SK-N-SH (cell line): ENCODE measurements at regions not wholly inside any gene's neighbourhood (a gene's known extent, or its start where the extent isn't known, plus 50 kb on each side); places are given as distances from the start of the nearest gene placed in this dataset.

Experiments
- CTCF ChIA-PET: fragments of 300-600, 350-600 bp; formaldehyde crosslinking; extraction: SDS; loops from one replicate; lab custom pipeline; 2021; lab: Yijun Ruan, JAX
- POLR2A ChIA-PET: fragments of 350-600 bp; sonication (Branson Sonifier 250); formaldehyde crosslinking; extraction: SDS; loops from one replicate; lab custom pipeline; 2020; ENCODE audit warnings: antibody characterized with exemption, inconsistent platforms; lab: Yijun Ruan, JAX
- DNase-seq: peaks from one replicate; pipeline ENCODE4 v3.0.0; 2012
- H2AFZ ChIP-seq: fragments of 200-600 bp; sonication (generic); 2 replicates; pipeline ENCODE4 v1.8.1; 2016; ENCODE audit warnings: antibody characterized with exemption, mild to moderate bottlenecking, low read depth
- H3F3A ChIP-seq: fragments of 200-600 bp; sonication (generic); replicated peaks from 2 replicates; pipeline ENCODE3; 2016; ENCODE audit warnings: antibody characterized with exemption, mild to moderate bottlenecking; ENCODE audit not compliant: insufficient read depth
- H3K27ac ChIP-seq, 2 experiments: fragments of 200-500 bp in 1 of 2; fragments of 200-600 bp in 1 of 2; sonication (Bioruptor generic) in 1 of 2; sonication (generic), shearing (Covaris generic) in 1 of 2; 2 replicates each; pipeline versions ENCODE4 v1.5.1 to v1.6.1; 2014 to 2016; ENCODE audit warnings: low read depth in 2 of 2, inconsistent platforms in 1 of 2, low read length in 1 of 2, mild to moderate bottlenecking in 1 of 2, mixed read lengths in 1 of 2
- H3K27me3 ChIP-seq: fragments of 200-600 bp; sonication (generic), shearing (Covaris generic); 2 replicates; pipeline ENCODE4 v1.6.1; 2016; ENCODE audit warnings: mixed run types; ENCODE audit not compliant: insufficient read depth
- H3K36me3 ChIP-seq, 2 experiments: fragments of 200-500 bp in 1 of 2; fragments of 200-600 bp in 1 of 2; sonication (Bioruptor generic) in 1 of 2; sonication (generic) in 1 of 2; replicated peaks in 1 of 2; 2 replicates each; pipeline versions ENCODE3 to v1.5.1; 2014 to 2016; ENCODE audit warnings: low read length in 1 of 2, mild to moderate bottlenecking in 1 of 2; ENCODE audit not compliant: insufficient read depth in 2 of 2, control insufficient read depth in 1 of 2
- H3K4me1 ChIP-seq, 2 experiments: fragments of 200-500 bp in 1 of 2; fragments of 200-600 bp in 1 of 2; sonication (Bioruptor generic) in 1 of 2; sonication (generic), shearing (Covaris generic) in 1 of 2; 2 replicates each; pipeline versions ENCODE4 v1.5.1 to v1.6.1; 2014 to 2016; ENCODE audit warnings: low read depth in 1 of 2, low read length in 1 of 2, mixed run types in 1 of 2; ENCODE audit not compliant: insufficient read depth in 2 of 2, control insufficient read depth in 1 of 2
- H3K4me2 ChIP-seq: fragments of 200-600 bp; sonication (generic), shearing (Covaris generic); 2 replicates; pipeline ENCODE4 v1.6.1; 2017; ENCODE audit warnings: mixed run types
- H3K4me3 ChIP-seq, 2 experiments: fragments of 200-500 bp in 1 of 2; fragments of 200-600 bp in 1 of 2; sonication (Bioruptor generic) in 1 of 2; sonication (generic), shearing (Covaris generic) in 1 of 2; 2 replicates each; pipeline versions ENCODE4 v1.5.1 to v1.8.1; 2014 to 2016; ENCODE audit warnings: low read depth in 2 of 2, inconsistent platforms in 1 of 2, low read length in 1 of 2, mild to moderate bottlenecking in 1 of 2, mixed read lengths in 1 of 2, moderate library complexity in 1 of 2
- H3K79me2 ChIP-seq: fragments of 200-600 bp; sonication (generic); 2 replicates; pipeline ENCODE4 v1.8.1; 2017; ENCODE audit warnings: mild to moderate bottlenecking; ENCODE audit not compliant: insufficient read depth
- H3K9ac ChIP-seq: fragments of 200-600 bp; sonication (generic); 2 replicates; pipeline ENCODE4 v1.6.1; 2017; ENCODE audit warnings: mixed run types
- H3K9me2 ChIP-seq: fragments of 200-600 bp; sonication (generic); 2 replicates; pipeline ENCODE4 v1.6.1; 2017; ENCODE audit warnings: mixed run types
- H3K9me3 ChIP-seq: fragments of 200-600 bp; sonication (generic); 2 replicates; pipeline ENCODE4 v1.6.1; 2017; ENCODE audit warnings: mixed run types, mild to moderate bottlenecking, moderate library complexity
- H4K20me1 ChIP-seq: fragments of 200-600 bp; sonication (generic); 2 replicates; pipeline ENCODE4 v1.6.1; 2017; ENCODE audit warnings: mild to moderate bottlenecking, mixed run types; ENCODE audit not compliant: insufficient read depth
- EP300 ChIP-seq, 2 experiments: IDR thresholded peaks; 2 replicates each; pipeline versions ENCODE4 v1.4.0 to v1.6.1; 2012; ENCODE audit warnings: borderline replicate concordance in 1 of 2, low read depth in 1 of 2, low read length in 1 of 2
- FOSL2 ChIP-seq: IDR thresholded peaks from 2 replicates; pipeline ENCODE4 v1.4.0; 2012; ENCODE audit warnings: low read depth, mild to moderate bottlenecking, moderate library complexity, borderline replicate concordance
- GABPA ChIP-seq: IDR thresholded peaks from 2 replicates; pipeline ENCODE4 v1.4.0; 2012; ENCODE audit warnings: low read depth, mild to moderate bottlenecking
- JUND ChIP-seq: IDR thresholded peaks from 2 replicates; pipeline ENCODE4 v1.4.0; 2012
- NFIC ChIP-seq: IDR thresholded peaks from 2 replicates; pipeline ENCODE4 v1.4.0; 2012; ENCODE audit warnings: borderline replicate concordance
- NRF1 ChIP-seq: IDR thresholded peaks from 2 replicates; pipeline ENCODE4 v1.6.1; 2012; ENCODE audit warnings: low read depth, mild to moderate bottlenecking, low read length
- RCOR1 ChIP-seq: fragments of 150-350 bp; IDR thresholded peaks from 2 replicates; pipeline ENCODE4 v1.6.1; 2017; ENCODE audit warnings: antibody characterized with exemption, low read length
- RFX5 ChIP-seq: IDR thresholded peaks from 2 replicates; pipeline ENCODE4 v1.6.1; 2012; ENCODE audit warnings: mild to moderate bottlenecking, improper control_type of control experiment, low read length
- RXRA ChIP-seq: IDR thresholded peaks from 2 replicates; pipeline ENCODE4 v1.4.0; 2012; ENCODE audit warnings: low read depth, mild to moderate bottlenecking, borderline replicate concordance
- SIN3A ChIP-seq: IDR thresholded peaks from 2 replicates; pipeline ENCODE4 v1.6.1; 2012; ENCODE audit warnings: low read depth, mild to moderate bottlenecking, low read length, moderate library complexity, borderline replicate concordance
- WGBS: methylation state at CpG from one replicate; pipeline ENCODE4 v1.1.6; 2017; ENCODE audit warnings: low lambda C conversion rate; 5-methylcytosine and 5-hydroxymethylcytosine counted together
- TF ChIP-seq, protein P1 (sequence below): IDR thresholded peaks from 2 replicates; pipeline ENCODE4 v1.4.0; 2012; ENCODE audit warnings: low read depth, borderline replicate concordance
- TF ChIP-seq, protein P2 (sequence below): IDR thresholded peaks from 2 replicates; pipeline ENCODE4 v1.4.0; 2012; ENCODE audit warnings: low read depth, borderline replicate concordance
- TF ChIP-seq, protein P3 (sequence below): IDR thresholded peaks from 2 replicates; pipeline ENCODE4 v1.4.0; 2012; ENCODE audit warnings: low read depth
- TF ChIP-seq, protein P4 (sequence below): fragments of 200-600 bp; sonication (generic); IDR thresholded peaks from 2 replicates; pipeline ENCODE4 v1.6.1; 2017; ENCODE audit warnings: antibody characterized with exemption, mild to moderate bottlenecking, moderate library complexity
- TF ChIP-seq, protein P5 (sequence below): IDR thresholded peaks from 2 replicates; pipeline ENCODE4; 2012
- TF ChIP-seq, protein P6 (sequence below): fragments of 150-350 bp; IDR thresholded peaks from 2 replicates; pipeline ENCODE4 v1.6.1; 2016; ENCODE audit warnings: mild to moderate bottlenecking, low read depth, low read length

DNA sequence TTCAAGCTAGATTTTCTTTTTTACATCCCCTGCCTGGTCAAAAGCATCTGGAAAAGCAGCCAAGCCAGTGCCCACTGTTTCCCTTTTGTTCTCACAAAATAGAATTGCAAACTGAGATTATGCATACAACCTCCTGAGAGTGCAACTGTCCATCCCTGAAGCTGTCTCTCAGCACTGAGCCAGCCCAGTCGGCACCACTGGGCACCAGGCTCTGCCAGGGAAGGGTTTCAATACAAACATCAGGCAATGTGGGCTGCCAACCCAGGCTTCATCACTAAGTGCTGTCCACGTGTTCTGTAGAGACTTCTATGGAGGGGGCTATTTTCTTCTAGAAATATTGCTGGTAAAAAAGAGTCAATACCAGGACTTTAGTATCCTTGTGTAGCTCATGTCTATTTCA, 356.3 kb upstream of the TBL1XR1 start:
- ChIA-PET CTCF (no interaction called here), POLR2A (no interaction called here)
- no peaks in the 10 kb centered on the region for H3K9me2 ChIP-seq
- no peak overlapping the region for H3K4me2 ChIP-seq
- H3K36me3 ChIP-seq = no peaks in the 10 kb centered on the region
- no peak overlapping the region for H3K4me3 ChIP-seq
- 95% methylated on average over 2 of the region's 2 CpGs for WGBS
- no peaks in the 10 kb centered on the region for H3K27me3 ChIP-seq
- peaks cover 0 to 10% of the 10 kb centered on the region in 2 experiments; a peak in 1 of 4 replicates for H3K4me1 ChIP-seq
- no peaks in the 10 kb centered on the region for H3K79me2 ChIP-seq
- no peak overlapping the region for H3K9ac ChIP-seq
- TF ChIP-seq, protein P1, sequence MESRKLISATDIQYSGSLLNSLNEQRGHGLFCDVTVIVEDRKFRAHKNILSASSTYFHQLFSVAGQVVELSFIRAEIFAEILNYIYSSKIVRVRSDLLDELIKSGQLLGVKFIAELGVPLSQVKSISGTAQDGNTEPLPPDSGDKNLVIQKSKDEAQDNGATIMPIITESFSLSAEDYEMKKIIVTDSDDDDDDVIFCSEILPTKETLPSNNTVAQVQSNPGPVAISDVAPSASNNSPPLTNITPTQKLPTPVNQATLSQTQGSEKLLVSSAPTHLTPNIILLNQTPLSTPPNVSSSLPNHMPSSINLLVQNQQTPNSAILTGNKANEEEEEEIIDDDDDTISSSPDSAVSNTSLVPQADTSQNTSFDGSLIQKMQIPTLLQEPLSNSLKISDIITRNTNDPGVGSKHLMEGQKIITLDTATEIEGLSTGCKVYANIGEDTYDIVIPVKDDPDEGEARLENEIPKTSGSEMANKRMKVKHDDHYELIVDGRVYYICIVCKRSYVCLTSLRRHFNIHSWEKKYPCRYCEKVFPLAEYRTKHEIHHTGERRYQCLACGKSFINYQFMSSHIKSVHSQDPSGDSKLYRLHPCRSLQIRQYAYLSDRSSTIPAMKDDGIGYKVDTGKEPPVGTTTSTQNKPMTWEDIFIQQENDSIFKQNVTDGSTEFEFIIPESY = no peak
- TF ChIP-seq NRF1 (no peak), FOSL2 (no peak), GABPA (no peak)
- TF ChIP-seq, protein P2, sequence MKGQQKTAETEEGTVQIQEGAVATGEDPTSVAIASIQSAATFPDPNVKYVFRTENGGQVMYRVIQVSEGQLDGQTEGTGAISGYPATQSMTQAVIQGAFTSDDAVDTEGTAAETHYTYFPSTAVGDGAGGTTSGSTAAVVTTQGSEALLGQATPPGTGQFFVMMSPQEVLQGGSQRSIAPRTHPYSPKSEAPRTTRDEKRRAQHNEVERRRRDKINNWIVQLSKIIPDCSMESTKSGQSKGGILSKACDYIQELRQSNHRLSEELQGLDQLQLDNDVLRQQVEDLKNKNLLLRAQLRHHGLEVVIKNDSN = no peak
- no peaks in the 10 kb centered on the region for H3F3A ChIP-seq
- H3K9me3 ChIP-seq = no peaks in the 10 kb centered on the region
- no peak overlapping the region for H2AFZ ChIP-seq
- no peak for DNase-seq
- no peaks in the 10 kb centered on the region for H4K20me1 ChIP-seq
- H3K27ac ChIP-seq = no peak overlapping the region; a peak in 1 of 4 replicates

DNA sequence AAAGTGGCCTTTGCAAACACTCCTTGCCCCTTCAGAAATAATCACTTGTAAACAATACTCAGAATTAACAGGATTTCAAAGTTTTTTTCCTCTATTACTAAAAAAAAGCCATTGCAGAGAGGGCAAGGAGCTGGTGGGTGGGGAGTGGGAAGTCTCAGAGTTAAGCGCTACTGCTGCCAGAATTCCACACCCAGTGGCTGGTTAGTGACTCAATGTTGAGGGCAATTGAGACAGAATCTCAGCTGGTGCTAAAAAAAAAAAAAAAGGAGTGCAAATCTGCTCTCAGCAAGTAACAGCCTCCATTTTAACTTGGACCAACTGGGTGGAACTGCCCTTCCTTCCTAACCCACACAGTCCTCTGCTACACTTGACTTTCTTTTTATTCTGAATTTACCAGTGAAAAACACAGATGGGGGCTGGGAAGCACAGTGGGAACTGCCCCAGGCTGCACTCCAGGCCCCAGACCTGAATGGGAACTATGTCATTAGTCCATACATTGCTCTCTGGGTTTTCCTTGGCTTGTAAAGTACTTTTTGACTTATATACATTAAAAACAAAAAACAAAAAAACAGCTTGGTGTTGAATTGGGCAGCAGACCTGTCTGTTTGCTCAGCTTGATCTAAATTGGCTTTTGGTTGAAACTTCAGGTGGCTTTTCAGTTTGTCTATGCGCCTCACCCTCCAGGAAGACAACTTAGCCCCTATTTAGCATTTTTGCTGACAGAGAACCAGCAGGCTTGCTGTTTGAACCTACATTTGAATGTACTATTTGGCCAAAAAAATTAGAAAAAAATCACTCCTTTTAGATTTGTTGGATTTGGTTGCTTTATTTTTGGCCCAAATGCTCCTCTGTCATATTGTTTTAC, 357.8 kb upstream of the TBL1XR1 start:
- Histone ChIP-seq H3K9me2 (no peaks in the 10 kb centered on the region), H3K4me2 (no peak overlapping the region), H3K36me3 (no peaks in the 10 kb centered on the region), H3K9ac (no peak overlapping the region), H2AFZ (no peak overlapping the region), H3K27me3 (no peaks in the 10 kb centered on the region), H4K20me1 (no peaks in the 10 kb centered on the region), H3K4me3 (no peak overlapping the region), H3K9me3 (no peaks in the 10 kb centered on the region), H3K27ac (no peak overlapping the region; a peak in 1 of 4 replicates), H3K79me2 (no peaks in the 10 kb centered on the region), H3F3A (no peaks in the 10 kb centered on the region), H3K4me1 (peaks cover 0 to 10% of the 10 kb centered on the region in 2 experiments; a peak in 1 of 4 replicates)
- WGBS = 100% methylated on average over 2 of the region's 2 CpGs
- DNase-seq = no peak
- ChIA-PET POLR2A (no interaction called here), CTCF (interaction anchor here (1.3 kb wide), 1 partner anchor 147 kb away, joined by 3 read pairs; no protein-coding TSS in a partner anchor)
- TF ChIP-seq, protein P3, sequence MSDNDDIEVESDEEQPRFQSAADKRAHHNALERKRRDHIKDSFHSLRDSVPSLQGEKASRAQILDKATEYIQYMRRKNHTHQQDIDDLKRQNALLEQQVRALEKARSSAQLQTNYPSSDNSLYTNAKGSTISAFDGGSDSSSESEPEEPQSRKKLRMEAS = no peak
- TF ChIP-seq, protein P4, sequence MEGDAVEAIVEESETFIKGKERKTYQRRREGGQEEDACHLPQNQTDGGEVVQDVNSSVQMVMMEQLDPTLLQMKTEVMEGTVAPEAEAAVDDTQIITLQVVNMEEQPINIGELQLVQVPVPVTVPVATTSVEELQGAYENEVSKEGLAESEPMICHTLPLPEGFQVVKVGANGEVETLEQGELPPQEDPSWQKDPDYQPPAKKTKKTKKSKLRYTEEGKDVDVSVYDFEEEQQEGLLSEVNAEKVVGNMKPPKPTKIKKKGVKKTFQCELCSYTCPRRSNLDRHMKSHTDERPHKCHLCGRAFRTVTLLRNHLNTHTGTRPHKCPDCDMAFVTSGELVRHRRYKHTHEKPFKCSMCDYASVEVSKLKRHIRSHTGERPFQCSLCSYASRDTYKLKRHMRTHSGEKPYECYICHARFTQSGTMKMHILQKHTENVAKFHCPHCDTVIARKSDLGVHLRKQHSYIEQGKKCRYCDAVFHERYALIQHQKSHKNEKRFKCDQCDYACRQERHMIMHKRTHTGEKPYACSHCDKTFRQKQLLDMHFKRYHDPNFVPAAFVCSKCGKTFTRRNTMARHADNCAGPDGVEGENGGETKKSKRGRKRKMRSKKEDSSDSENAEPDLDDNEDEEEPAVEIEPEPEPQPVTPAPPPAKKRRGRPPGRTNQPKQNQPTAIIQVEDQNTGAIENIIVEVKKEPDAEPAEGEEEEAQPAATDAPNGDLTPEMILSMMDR = no peak
- TF ChIP-seq RFX5 = no peak
- TF ChIP-seq EP300 (IDR thresholded peaks at IDR 0.05; ENCODE audit: borderline replicate concordance in 1 of 2, low read depth in 1 of 2, low read length in 1 of 2) = no peak
- TF ChIP-seq NRF1 = no peak
- TF ChIP-seq, protein P5, sequence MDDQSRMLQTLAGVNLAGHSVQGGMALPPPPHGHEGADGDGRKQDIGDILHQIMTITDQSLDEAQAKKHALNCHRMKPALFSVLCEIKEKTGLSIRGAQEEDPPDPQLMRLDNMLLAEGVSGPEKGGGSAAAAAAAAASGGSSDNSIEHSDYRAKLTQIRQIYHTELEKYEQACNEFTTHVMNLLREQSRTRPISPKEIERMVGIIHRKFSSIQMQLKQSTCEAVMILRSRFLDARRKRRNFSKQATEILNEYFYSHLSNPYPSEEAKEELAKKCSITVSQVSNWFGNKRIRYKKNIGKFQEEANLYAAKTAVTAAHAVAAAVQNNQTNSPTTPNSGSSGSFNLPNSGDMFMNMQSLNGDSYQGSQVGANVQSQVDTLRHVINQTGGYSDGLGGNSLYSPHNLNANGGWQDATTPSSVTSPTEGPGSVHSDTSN = no peak
- no peak for TF ChIP-seq RXRA
- TF ChIP-seq, protein P1 = no peak
- TF ChIP-seq, protein P6, sequence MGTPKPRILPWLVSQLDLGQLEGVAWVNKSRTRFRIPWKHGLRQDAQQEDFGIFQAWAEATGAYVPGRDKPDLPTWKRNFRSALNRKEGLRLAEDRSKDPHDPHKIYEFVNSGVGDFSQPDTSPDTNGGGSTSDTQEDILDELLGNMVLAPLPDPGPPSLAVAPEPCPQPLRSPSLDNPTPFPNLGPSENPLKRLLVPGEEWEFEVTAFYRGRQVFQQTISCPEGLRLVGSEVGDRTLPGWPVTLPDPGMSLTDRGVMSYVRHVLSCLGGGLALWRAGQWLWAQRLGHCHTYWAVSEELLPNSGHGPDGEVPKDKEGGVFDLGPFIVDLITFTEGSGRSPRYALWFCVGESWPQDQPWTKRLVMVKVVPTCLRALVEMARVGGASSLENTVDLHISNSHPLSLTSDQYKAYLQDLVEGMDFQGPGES = no peak
- no peak for TF ChIP-seq SIN3A
- TF ChIP-seq NFIC = no peak
- TF ChIP-seq RCOR1 = no peak
- no peak for TF ChIP-seq JUND
